Stimulated activated naive CD8-positive, alpha-beta T cell treated with anti-CD3 and anti-CD28 coated beads, Interleukin-15, Interleukin-2, amounts not matched to agents 100 ng/mL and 50 ng/mL, for 24 hours (primary cell): ENCODE measurements at regions not wholly inside any gene's neighbourhood (a gene's known extent, or its start where the extent isn't known, plus 50 kb on each side); places are given as distances from the start of the nearest gene placed in this dataset.
"Not testable (repeated sequence)": the region's sequence is repeated elsewhere in the genome, so short reads cannot be mapped to it uniquely, and the experiment has no call there.

Source experiments
- H3K27ac Mint-ChIP-seq: one replicate; pipeline ENCODE4 v1.8.0; 2021; ENCODE audit warnings: mild to moderate bottlenecking, mixed read lengths
- H3K27me3 Mint-ChIP-seq: one replicate; pipeline ENCODE4 v1.8.0; 2021; ENCODE audit warnings: mixed read lengths
- H3K36me3 Mint-ChIP-seq: one replicate; pipeline ENCODE4 v1.8.0; 2021; ENCODE audit warnings: low read depth, mixed read lengths
- H3K4me1 Mint-ChIP-seq: one replicate; pipeline ENCODE4 v1.8.0; 2021; ENCODE audit warnings: low read depth, mixed read lengths
- H3K4me3 Mint-ChIP-seq: one replicate; pipeline ENCODE4 v1.8.0; 2021; ENCODE audit warnings: mild to moderate bottlenecking, mixed read lengths
- H3K9me3 Mint-ChIP-seq: one replicate; pipeline ENCODE4 v1.8.0; 2021; ENCODE audit warnings: mixed read lengths

DNA sequence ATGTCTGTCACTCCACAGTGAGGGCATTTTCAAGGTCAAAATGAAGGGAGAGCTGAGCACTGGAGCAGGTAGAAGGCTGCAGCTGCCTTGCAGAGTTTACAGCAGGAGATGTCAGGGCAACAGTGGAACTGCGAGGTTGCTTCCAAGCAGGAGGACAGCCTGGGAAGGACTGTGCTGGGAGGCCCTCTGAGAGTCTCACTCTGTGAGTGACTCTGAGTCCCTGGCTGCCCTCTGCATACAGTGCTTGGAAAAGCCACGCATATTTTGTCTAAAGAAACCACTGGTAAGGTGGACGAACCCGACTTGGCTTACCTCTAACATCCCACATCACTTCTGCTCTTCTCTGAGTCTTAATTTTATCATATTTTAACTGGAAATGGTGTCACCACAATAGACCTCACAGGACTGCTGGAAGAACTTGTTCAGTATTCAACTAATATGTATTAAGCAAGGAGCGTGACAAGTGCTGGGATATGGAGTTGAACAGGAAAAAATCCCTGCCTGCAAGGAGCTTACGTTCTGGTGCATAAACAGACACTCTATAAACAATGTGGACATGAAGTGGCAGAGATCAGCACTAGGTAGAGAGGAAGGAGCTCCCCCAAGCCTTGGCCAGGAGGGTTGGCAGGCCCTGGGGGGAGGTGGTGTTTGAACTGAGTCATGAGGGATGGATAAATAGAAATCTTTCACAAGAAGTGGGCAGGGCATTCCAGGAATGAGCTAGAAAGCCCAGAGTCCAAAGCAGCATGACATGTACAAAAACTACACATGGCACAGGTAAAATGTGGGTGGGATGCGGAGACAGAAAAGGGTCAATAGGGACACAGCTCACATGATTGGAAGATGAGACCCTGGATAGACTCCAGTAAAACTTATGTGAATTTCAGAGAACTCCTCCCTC lies 64.0 kb upstream of the FOXE1 start:
- Mint-ChIP-seq H3K36me3 (no peaks in the 10 kb centered on the region), H3K27ac (no peak overlapping the region), H3K9me3 (no peaks in the 10 kb centered on the region), H3K4me1 (no peaks in the 10 kb centered on the region), H3K4me3 (no peak overlapping the region), H3K27me3 (peaks cover 8% of the 10 kb centered on the region)

DNA sequence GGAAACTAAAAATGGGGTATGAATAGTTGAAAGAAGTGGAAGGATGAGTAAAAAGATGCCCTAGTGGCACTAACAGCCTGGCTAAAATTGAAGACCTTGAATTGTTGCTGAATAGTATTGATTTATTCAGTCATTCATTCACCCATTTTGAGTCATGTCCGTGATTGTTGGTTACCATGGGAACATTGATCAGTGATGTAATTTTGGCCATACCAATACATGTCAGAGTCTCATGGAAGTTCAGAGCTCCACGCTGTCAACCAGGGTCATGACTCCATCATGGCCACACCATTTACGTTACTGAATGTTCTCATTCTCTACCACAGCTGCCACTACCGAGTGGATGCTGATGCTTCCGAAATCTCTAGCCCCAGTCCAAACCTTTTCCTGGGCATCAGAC lies 62.5 kb upstream of the FOXE1 start:
- no peak overlapping the region for H3K4me3 Mint-ChIP-seq
- H3K4me1 Mint-ChIP-seq = no peaks in the 10 kb centered on the region
- H3K9me3 Mint-ChIP-seq = no peaks in the 10 kb centered on the region

GRCh38 chr9:97791542-97791941 lies 61.5 kb upstream of the FOXE1 start:
- Mint-ChIP-seq H3K4me3 (no peak overlapping the region), H3K36me3 (no peaks in the 10 kb centered on the region), H3K4me1 (no peaks in the 10 kb centered on the region), H3K27me3 (peaks cover 8% of the 10 kb centered on the region), H3K9me3 (no peaks in the 10 kb centered on the region), H3K27ac (no peak overlapping the region)

More for the DNA sequence above, 62.5 kb upstream of the FOXE1 start:
- Mint-ChIP-seq H3K27me3 (peaks cover 8% of the 10 kb centered on the region), H3K27ac (no peak overlapping the region), H3K36me3 (no peaks in the 10 kb centered on the region)

- Mint-ChIP-seq H3K27ac (no peak overlapping the region), H3K27me3 (peaks cover 5% of the 10 kb centered on the region), H3K4me1 (no peaks in the 10 kb centered on the region)
Observed at GRCh38 chr9:97793067-97793466, 60.0 kb upstream of the FOXE1 start.

GRCh38 chr9:97794666-97795065 lies 58.4 kb upstream of the FOXE1 start:
- no peak overlapping the region for H3K4me3 Mint-ChIP-seq
- H3K27ac Mint-ChIP-seq = no peak overlapping the region
- no peaks in the 10 kb centered on the region for H3K4me1 Mint-ChIP-seq
- H3K27me3 Mint-ChIP-seq = peaks cover 3% of the 10 kb centered on the region
- H3K9me3 Mint-ChIP-seq = no peaks in the 10 kb centered on the region
- H3K36me3 Mint-ChIP-seq = no peaks in the 10 kb centered on the region

More at GRCh38 chr9:97793067-97793466, 60.0 kb upstream of the FOXE1 start:
- Mint-ChIP-seq H3K36me3 (no peaks in the 10 kb centered on the region), H3K9me3 (no peaks in the 10 kb centered on the region), H3K4me3 (no peak overlapping the region)

GRCh38 chr9:97796176-97796575 lies 56.9 kb upstream of the FOXE1 start:
- H3K27ac Mint-ChIP-seq, H3K27me3 Mint-ChIP-seq, H3K36me3 Mint-ChIP-seq, H3K4me3 Mint-ChIP-seq, H3K9me3 Mint-ChIP-seq, H3K4me1 Mint-ChIP-seq: not testable (repeated sequence)

DNA sequence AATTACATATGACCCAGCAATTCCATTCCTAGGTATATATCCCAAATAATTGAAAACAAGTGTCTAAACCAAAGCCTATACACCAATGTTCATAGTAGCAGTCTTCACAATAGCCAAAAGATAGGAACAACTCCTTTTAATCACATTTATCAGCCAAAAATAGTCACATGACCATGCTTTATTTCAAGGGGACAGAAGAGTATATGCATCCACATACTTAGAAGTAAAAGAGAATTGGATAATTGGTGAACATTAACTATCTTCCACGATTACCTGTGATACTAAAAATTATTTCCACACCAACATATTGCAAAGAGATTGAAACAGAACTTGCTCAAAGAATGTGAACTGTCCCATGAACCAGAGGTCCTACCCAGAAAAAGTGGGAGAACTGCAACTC lies 51.8 kb upstream of the FOXE1 start:
- no peaks in the 10 kb centered on the region for H3K9me3 Mint-ChIP-seq
- peaks cover 4% of the 10 kb centered on the region for H3K4me1 Mint-ChIP-seq
- no peak overlapping the region for H3K4me3 Mint-ChIP-seq
- peaks cover 24% of the 10 kb centered on the region for H3K27me3 Mint-ChIP-seq
- no peaks in the 10 kb centered on the region for H3K36me3 Mint-ChIP-seq
- no peak overlapping the region for H3K27ac Mint-ChIP-seq

- Mint-ChIP-seq H3K9me3 (no peaks in the 10 kb centered on the region), H3K4me3 (peak overlapping the region; percentile 80), H3K27ac (no peak overlapping the region), H3K36me3 (no peaks in the 10 kb centered on the region), H3K27me3 (peaks cover 24% of the 10 kb centered on the region), H3K4me1 (peaks cover 4% of the 10 kb centered on the region)
Observed at GRCh38 chr9:97802276-97802675, 50.8 kb upstream of the FOXE1 start.

DNA sequence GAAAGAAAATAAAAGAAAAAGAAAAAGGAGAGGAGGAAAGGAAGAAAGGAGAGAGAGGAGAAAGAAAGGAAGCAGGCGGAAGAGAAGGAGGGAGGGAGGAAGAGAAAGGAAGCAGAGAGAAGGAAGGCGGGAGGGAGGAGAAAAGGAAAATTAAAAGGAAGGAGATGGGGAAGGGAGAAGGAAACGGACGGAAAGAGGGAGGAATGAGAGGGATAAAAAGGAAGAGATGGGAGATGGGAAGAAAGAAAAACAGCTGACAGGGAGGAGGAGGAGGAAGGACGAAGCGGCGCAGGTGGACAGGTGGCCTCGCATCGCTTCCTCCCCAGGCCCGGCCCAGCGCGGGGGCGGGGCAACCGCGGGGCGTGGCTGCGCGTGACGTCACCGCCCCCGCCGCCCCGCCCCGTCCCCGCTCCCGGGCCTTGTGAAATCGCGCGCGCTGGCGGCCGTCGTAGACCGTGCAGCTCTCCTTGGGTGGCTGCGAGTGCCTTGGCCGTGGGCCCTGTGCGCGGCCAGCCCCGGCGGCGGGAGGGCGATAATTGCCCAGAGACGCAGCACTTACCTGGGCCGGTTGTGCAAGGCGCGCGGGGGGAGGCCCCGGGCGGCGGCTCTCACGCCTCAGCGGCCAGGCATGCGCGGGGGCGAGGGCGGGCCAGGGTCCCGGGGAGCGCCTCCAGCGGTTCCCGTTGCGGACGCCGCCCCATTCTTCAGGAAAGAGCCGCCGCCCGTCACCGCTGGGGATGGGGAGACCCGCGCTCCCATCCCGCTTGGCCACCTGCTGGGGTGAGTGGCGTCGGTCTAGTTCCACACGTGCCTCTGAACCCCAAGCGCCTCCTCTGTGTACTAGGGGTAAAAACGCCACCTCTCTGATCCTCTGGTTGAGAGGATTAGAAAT lies 49.6 kb upstream of the FOXE1 start:
- peaks cover 4% of the 10 kb centered on the region for H3K4me1 Mint-ChIP-seq
- H3K27ac Mint-ChIP-seq = no peak overlapping the region
- peak overlapping the region; percentile 80 for H3K4me3 Mint-ChIP-seq
- peaks cover 27% of the 10 kb centered on the region for H3K27me3 Mint-ChIP-seq
- no peaks in the 10 kb centered on the region for H3K9me3 Mint-ChIP-seq
- no peaks in the 10 kb centered on the region for H3K36me3 Mint-ChIP-seq
